Lung (tissue), 11 donors: ENCODE measurements at regions not wholly inside any gene's neighbourhood (a gene's known extent, or its start where the extent isn't known, plus 50 kb on each side); places are given as distances from the start of the nearest gene placed in this dataset.

Experiments used
- ATAC-seq: fragments of 200-7000 bp; cut with Tn5 transposase; one replicate; pipeline ENCODE4 v1.9.1; 2020; ENCODE audit warnings: moderate number of reproducible peaks; ENCODE audit not compliant: insufficient read depth, low FRiP score
- DNase-seq, 3 donors: peaks; one replicate each; pipeline ENCODE4 v3.0.0-alpha.2; 2013 to 2017
- H3K27ac ChIP-seq, 2 donors: one replicate each; pipeline ENCODE4 v1.5.1; 2013; ENCODE audit warnings: mild to moderate bottlenecking in 2 of 2, moderate library complexity in 2 of 2, control low read depth in 1 of 2, inconsistent platforms in 1 of 2, low read depth in 1 of 2, low read length in 1 of 2
- H3K27me3 ChIP-seq, 3 donors: one replicate each; pipeline ENCODE4 v1.5.1; 2013; ENCODE audit warnings: low read length in 2 of 3; ENCODE audit not compliant: control insufficient read depth in 3 of 3, insufficient read depth in 3 of 3
- H3K36me3 ChIP-seq, 4 donors: one replicate each; pipeline ENCODE4 v1.5.1; 2013; ENCODE audit warnings: low read length in 4 of 4, mild to moderate bottlenecking in 1 of 4, moderate library complexity in 1 of 4; ENCODE audit not compliant: control insufficient read depth in 4 of 4, insufficient read depth in 4 of 4
- H3K4me1 ChIP-seq, 5 donors: one replicate each; pipeline ENCODE4 v1.5.1; 2013; ENCODE audit warnings: low read length in 5 of 5, mild to moderate bottlenecking in 2 of 5, moderate library complexity in 1 of 5; ENCODE audit not compliant: control insufficient read depth in 5 of 5, insufficient read depth in 5 of 5
- H3K4me3 ChIP-seq: one replicate; pipeline ENCODE4 v1.5.1; 2013; ENCODE audit warnings: mild to moderate bottlenecking, control low read depth, moderate library complexity
- H3K9ac ChIP-seq, 2 donors: one replicate each; pipeline ENCODE4 v1.5.1; 2013; ENCODE audit warnings: low read length in 2 of 2, control low read depth in 1 of 2; ENCODE audit not compliant: insufficient read depth in 1 of 2
- H3K9me3 ChIP-seq, 4 donors: one replicate each; pipeline ENCODE4 v1.5.1; 2013; ENCODE audit warnings: low read length in 3 of 4, mild to moderate bottlenecking in 1 of 4, moderate library complexity in 1 of 4; ENCODE audit not compliant: control insufficient read depth in 4 of 4, insufficient read depth in 3 of 4
- WGBS, 2 donors: extraction: QIAGEN DNeasy Blood & Tissue Kit; methylation state at CpG; one replicate each; pipeline ENCODE4 v1.1.7; 2013; 5-methylcytosine and 5-hydroxymethylcytosine counted together
- TF ChIP-seq, protein P1 (sequence below): IDR thresholded peaks from 2 replicates; pipeline ENCODE4 v1.5.1; 2012; ENCODE audit warnings: mild to moderate bottlenecking; ENCODE audit errors: control extremely low read depth, extremely low read depth
- donor health status: control.
- donor health status: control.
- donor health status: Bipolar disorder and iron deficiency.
- donor health status: healthy.
- donor health status: DM: yes; HTN: yes; CAD: no.

- WGBS, 2 donors = 83 to 85% methylated on average over 1 of the region's 1 CpG
- no peaks in the 10 kb centered on the region for H3K4me1 ChIP-seq
- TF ChIP-seq, protein P1, sequence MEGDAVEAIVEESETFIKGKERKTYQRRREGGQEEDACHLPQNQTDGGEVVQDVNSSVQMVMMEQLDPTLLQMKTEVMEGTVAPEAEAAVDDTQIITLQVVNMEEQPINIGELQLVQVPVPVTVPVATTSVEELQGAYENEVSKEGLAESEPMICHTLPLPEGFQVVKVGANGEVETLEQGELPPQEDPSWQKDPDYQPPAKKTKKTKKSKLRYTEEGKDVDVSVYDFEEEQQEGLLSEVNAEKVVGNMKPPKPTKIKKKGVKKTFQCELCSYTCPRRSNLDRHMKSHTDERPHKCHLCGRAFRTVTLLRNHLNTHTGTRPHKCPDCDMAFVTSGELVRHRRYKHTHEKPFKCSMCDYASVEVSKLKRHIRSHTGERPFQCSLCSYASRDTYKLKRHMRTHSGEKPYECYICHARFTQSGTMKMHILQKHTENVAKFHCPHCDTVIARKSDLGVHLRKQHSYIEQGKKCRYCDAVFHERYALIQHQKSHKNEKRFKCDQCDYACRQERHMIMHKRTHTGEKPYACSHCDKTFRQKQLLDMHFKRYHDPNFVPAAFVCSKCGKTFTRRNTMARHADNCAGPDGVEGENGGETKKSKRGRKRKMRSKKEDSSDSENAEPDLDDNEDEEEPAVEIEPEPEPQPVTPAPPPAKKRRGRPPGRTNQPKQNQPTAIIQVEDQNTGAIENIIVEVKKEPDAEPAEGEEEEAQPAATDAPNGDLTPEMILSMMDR = no peak
These were observed 1097.5 kb upstream of the ZEB2 start for GRCh38 chr2:145617420-145617819.

GRCh38 chr2:145615626-145616025, 1095.7 kb upstream of the ZEB2 start:
- ATAC-seq = no peak

More at GRCh38 chr2:145617420-145617819, 1097.5 kb upstream of the ZEB2 start:
- Histone ChIP-seq H3K27me3 (no peaks in the 10 kb centered on the region), H3K9ac (no peak overlapping the region), H3K9me3 (no peaks in the 10 kb centered on the region), H3K36me3 (no peaks in the 10 kb centered on the region), H3K4me3 (no peak overlapping the region), H3K27ac (no peak overlapping the region)
- ATAC-seq (no peak), DNase-seq (no peak)

GRCh38 chr2:145609951-145610350, 1090.0 kb upstream of the ZEB2 start:
- H3K4me1 ChIP-seq = no peaks in the 10 kb centered on the region

More at GRCh38 chr2:145615626-145616025, 1095.7 kb upstream of the ZEB2 start:
- Histone ChIP-seq H3K9ac (no peak overlapping the region), H3K27me3 (no peaks in the 10 kb centered on the region), H3K27ac (no peak overlapping the region), H3K9me3 (no peaks in the 10 kb centered on the region), H3K36me3 (no peaks in the 10 kb centered on the region), H3K4me3 (no peak overlapping the region), H3K4me1 (no peaks in the 10 kb centered on the region)
- WGBS, 2 donors = 94 to 98% methylated on average over 4 of the region's 4 CpGs
- no peak for DNase-seq
- TF ChIP-seq, protein P1 = no peak

More at GRCh38 chr2:145609951-145610350, 1090.0 kb upstream of the ZEB2 start:
- TF ChIP-seq, protein P1 = no peak
- Histone ChIP-seq H3K9me3 (no peaks in the 10 kb centered on the region), H3K36me3 (no peaks in the 10 kb centered on the region), H3K27ac (no peak overlapping the region), H3K9ac (no peak overlapping the region), H3K27me3 (no peaks in the 10 kb centered on the region), H3K4me3 (no peak overlapping the region)
- ATAC-seq = no peak
- 90 to 96% methylated on average over 3 of the region's 3 CpGs for WGBS, 2 donors
- DNase-seq = no peak
